Nephron (organoid): ENCODE measurements at regions not wholly inside any gene's neighbourhood (a gene's known extent, or its start where the extent isn't known, plus 50 kb on each side); places are given as distances from the start of the nearest gene placed in this dataset.
A peak's percentile ranks its signal among the peaks of the same experiment; 100 is the strongest.

Source experiments
- H3K27ac Mint-ChIP-seq, 3 experiments: 2 replicates each; pipeline ENCODE4 v1.8.0; 2020; ENCODE audit warnings: mixed read lengths in 3 of 3, mild to moderate bottlenecking in 2 of 3, moderate library complexity in 1 of 3
- H3K27me3 Mint-ChIP-seq: 2 replicates; pipeline ENCODE4 v1.8.0; 2021; ENCODE audit warnings: low read depth, mild to moderate bottlenecking, moderate library complexity, mixed read lengths
- H3K36me3 Mint-ChIP-seq: 2 replicates; pipeline ENCODE4 v1.8.0; 2020; ENCODE audit warnings: low read depth, mixed read lengths
- H3K4me1 Mint-ChIP-seq: 2 replicates; pipeline ENCODE4 v1.8.0; 2020; ENCODE audit warnings: mixed read lengths
- H3K4me3 Mint-ChIP-seq, 3 experiments: 2 replicates each; pipeline ENCODE4 v1.8.0; 2020; ENCODE audit warnings: mild to moderate bottlenecking in 3 of 3, mixed read lengths in 3 of 3, moderate library complexity in 2 of 3
- H3K9me3 Mint-ChIP-seq: 2 replicates; pipeline ENCODE4 v1.8.0; 2020; ENCODE audit warnings: mixed read lengths
- TF ChIP-seq, protein P1 (sequence below), 3 experiments: fragments of 200-600 bp; sonication (generic); IDR thresholded peaks; one replicate each; pipeline ENCODE4 v1.5.0; 2021; ENCODE audit warnings: antibody characterized with exemption in 3 of 3; ENCODE audit not compliant: unreplicated experiment in 3 of 3

DNA sequence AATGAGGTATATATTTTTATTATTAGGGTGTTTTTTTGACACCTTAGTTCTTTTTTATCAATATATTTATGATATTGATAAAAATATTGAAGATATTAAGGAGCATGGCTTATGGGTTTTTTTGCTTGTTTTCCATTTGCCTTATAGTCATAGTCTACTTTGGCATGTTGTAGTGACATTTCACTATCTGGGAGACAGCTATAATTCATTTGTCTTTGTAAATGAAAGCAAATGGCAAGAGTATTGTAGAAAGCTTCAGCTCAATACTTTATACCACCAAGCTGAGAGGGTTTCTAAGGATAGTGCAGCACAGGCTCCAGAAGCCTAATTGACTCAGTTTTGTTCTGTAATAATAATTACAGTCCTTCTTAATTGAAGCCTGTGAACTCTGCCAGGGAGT is 1182.3 kb downstream of the EFNA5 start:
- H3K27me3 Mint-ChIP-seq, result no peaks in the 10 kb centered on the region
- peaks cover 5% of the 10 kb centered on the region for H3K4me1 Mint-ChIP-seq
- no peak overlapping the region for H3K4me3 Mint-ChIP-seq

DNA sequence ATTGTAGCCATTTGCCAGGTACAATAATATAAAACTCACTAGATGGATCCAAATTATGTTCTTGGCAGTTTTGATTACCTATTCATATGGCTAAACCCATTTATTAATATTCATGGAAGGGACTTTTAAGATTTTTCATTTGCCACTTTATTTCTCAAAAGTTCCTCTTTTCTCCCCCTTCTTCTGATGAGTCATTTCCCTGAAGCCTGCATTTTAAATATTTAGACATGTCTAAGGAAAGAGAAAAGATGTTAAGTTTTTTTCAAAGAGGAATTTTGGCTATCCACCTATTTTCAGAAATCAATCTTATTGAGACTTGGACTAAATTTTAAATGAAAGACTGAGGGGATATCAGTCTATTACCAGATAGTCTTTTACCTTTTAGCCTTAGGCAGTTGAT is 1189.4 kb downstream of the EFNA5 start:
- Mint-ChIP-seq H3K36me3 (no peaks in the 10 kb centered on the region), H3K27me3 (no peaks in the 10 kb centered on the region), H3K4me1 (no peaks in the 10 kb centered on the region), H3K27ac (no peak overlapping the region), H3K4me3 (no peak overlapping the region), H3K9me3 (no peaks in the 10 kb centered on the region)
- TF ChIP-seq, protein P1, sequence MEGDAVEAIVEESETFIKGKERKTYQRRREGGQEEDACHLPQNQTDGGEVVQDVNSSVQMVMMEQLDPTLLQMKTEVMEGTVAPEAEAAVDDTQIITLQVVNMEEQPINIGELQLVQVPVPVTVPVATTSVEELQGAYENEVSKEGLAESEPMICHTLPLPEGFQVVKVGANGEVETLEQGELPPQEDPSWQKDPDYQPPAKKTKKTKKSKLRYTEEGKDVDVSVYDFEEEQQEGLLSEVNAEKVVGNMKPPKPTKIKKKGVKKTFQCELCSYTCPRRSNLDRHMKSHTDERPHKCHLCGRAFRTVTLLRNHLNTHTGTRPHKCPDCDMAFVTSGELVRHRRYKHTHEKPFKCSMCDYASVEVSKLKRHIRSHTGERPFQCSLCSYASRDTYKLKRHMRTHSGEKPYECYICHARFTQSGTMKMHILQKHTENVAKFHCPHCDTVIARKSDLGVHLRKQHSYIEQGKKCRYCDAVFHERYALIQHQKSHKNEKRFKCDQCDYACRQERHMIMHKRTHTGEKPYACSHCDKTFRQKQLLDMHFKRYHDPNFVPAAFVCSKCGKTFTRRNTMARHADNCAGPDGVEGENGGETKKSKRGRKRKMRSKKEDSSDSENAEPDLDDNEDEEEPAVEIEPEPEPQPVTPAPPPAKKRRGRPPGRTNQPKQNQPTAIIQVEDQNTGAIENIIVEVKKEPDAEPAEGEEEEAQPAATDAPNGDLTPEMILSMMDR (IDR thresholded peaks at IDR 0.05; ENCODE audit: unreplicated experiment in 3 of 3), result no peak

More for the DNA sequence above, 1182.3 kb downstream of the EFNA5 start:
- Mint-ChIP-seq H3K36me3 (no peaks in the 10 kb centered on the region), H3K9me3 (peaks cover 3% of the 10 kb centered on the region), H3K27ac (peak overlapping the region in 1 of 3 experiments; percentile 57)
- TF ChIP-seq, protein P1 (IDR thresholded peaks at IDR 0.05; ENCODE audit: unreplicated experiment in 3 of 3), result no peak

DNA sequence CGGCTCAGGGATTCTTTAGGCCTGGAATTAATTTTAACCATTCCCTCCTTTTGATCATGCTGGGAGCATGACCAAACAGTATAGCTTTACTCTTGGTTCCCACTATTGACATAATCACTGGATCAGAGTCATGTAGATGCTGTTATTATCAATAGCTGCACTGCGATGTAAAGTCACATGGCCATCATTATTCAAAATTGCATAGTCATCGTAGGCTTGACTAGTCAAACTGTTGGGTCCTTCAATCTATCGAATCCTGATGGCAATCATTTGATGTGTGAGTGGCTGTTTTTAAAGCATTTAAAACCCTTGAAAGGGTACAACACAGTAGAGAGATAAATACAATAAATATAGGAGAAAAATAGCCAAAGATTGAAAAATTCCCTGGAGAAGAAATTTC is 1194.1 kb downstream of the EFNA5 start:
- no peaks in the 10 kb centered on the region for H3K36me3 Mint-ChIP-seq
- H3K4me1 Mint-ChIP-seq, result no peaks in the 10 kb centered on the region
- H3K27ac Mint-ChIP-seq, result no peak overlapping the region
- H3K27me3 Mint-ChIP-seq, result peaks cover 3% of the 10 kb centered on the region
- TF ChIP-seq, protein P1 (IDR thresholded peaks at IDR 0.05; ENCODE audit: unreplicated experiment in 3 of 3), result no peak
- no peaks in the 10 kb centered on the region for H3K9me3 Mint-ChIP-seq
- no peak overlapping the region for H3K4me3 Mint-ChIP-seq

DNA sequence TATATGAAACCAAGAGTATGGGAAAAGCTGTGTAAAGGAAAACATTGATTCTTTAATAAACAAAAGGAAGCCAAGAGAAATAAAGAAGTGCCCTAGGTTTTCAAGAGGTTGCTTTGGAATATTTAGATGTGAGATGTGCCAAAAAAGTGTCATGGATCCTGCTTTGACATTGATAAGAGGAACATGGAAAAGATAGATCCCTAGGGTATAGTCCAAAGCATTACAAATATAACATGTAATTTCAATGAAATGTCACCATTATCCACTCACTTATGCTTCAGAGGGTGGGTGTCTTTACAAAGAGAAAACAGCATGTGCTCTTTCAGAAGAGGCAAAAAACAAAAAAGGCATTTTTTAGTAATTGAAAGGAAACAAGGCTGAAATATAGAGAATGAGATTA is 1196.7 kb downstream of the EFNA5 start:
- TF ChIP-seq, protein P1 (IDR thresholded peaks at IDR 0.05; ENCODE audit: unreplicated experiment in 3 of 3), result no peak
- no peaks in the 10 kb centered on the region for H3K4me1 Mint-ChIP-seq
- H3K4me3 Mint-ChIP-seq, result no peak overlapping the region
- peaks cover 3% of the 10 kb centered on the region for H3K27me3 Mint-ChIP-seq
- H3K36me3 Mint-ChIP-seq, result no peaks in the 10 kb centered on the region
- peak overlapping the region in 1 of 3 experiments; percentile 67 for H3K27ac Mint-ChIP-seq
- peaks cover 8% of the 10 kb centered on the region for H3K9me3 Mint-ChIP-seq

DNA sequence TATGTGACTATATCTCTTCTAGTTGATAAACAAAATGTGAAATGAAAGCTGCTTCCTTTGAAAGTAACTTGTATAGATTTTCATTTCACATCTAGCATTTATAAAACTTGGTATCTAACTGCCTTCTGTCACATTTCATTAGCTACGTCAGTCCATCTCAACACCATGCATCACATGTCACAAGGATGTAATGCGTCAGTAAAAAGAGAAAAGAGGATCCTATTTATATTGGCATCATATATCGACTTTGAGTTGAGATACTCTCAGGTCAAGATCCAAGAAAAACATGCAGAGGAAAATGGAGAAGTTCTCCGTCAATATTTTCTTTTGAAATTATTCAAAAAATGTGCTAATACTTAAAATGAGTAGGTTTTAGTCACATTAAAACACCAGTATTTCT is 1211.2 kb downstream of the EFNA5 start:
- TF ChIP-seq, protein P1 (IDR thresholded peaks at IDR 0.05; ENCODE audit: unreplicated experiment in 3 of 3), result no peak
- H3K27me3 Mint-ChIP-seq, result no peaks in the 10 kb centered on the region
- no peak overlapping the region for H3K4me3 Mint-ChIP-seq
- H3K9me3 Mint-ChIP-seq, result no peaks in the 10 kb centered on the region
- no peaks in the 10 kb centered on the region for H3K4me1 Mint-ChIP-seq
- peak overlapping the region in 1 of 3 experiments; percentile 42 for H3K27ac Mint-ChIP-seq
- no peaks in the 10 kb centered on the region for H3K36me3 Mint-ChIP-seq

DNA sequence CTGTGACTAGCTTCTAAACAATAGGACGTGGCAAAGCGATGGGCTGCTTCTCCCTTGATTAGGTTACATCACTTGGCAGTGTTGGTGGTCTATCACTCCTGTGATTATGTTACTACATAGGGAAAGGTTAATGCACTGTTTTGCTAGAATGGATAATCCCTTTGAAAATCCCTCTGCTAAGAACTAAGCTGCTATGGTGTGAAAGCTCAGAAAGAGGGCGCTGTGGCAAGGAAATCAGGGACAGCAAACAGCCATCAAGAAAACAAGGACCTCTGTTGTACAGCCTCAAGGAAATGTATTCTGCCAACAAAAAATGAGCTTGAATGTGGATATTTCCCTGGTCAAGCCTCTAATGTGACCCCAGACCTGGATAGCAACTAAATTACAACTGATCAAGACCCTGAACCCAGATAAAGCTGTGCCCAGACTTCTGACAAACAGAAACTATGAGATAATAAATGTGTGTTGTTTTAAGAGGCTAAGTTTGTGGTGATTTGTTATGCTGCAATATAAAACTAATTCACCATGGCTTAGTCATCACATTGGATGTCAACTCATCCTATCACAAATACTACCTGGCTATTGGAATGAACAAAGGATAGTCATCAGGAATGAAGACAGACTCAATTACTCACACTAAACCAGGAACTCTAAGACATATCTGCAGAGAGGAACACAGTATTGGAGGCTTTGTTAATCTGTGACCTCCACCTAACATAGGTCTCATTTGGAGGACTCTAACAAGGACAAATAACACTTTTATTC is 1215.9 kb downstream of the EFNA5 start:
- no peaks in the 10 kb centered on the region for H3K4me1 Mint-ChIP-seq
- no peaks in the 10 kb centered on the region for H3K27me3 Mint-ChIP-seq
- H3K27ac Mint-ChIP-seq, result no peak overlapping the region
- TF ChIP-seq, protein P1 (IDR thresholded peaks at IDR 0.05; ENCODE audit: unreplicated experiment in 3 of 3), result peak; percentile 24 to 56 (median 36)
- no peaks in the 10 kb centered on the region for H3K9me3 Mint-ChIP-seq
- H3K36me3 Mint-ChIP-seq, result no peaks in the 10 kb centered on the region
- no peak overlapping the region for H3K4me3 Mint-ChIP-seq
